ENCODE measurements at regions not wholly inside any gene's neighbourhood (a gene's known extent, or its start where the extent isn't known, plus 50 kb on each side); places are given as distances from the start of the nearest gene placed in this dataset.
"Not testable (repeated sequence)": the region's sequence is repeated elsewhere in the genome, so short reads cannot be mapped to it uniquely, and the experiment has no call there.

GRCh38 chr5:159498630-159499029, 168.3 kb upstream of the IL12B start:
- Histone ChIP-seq H3K27ac (ENCODE audit: low read depth, low read length) (no peak overlapping the region), H4K20me1 (ENCODE audit: insufficient read depth, low read length) (no peaks in the 10 kb centered on the region), H2AFZ (ENCODE audit: low read length) (no peak overlapping the region), H3K36me3 (ENCODE audit: insufficient read depth, low read length) (no peaks in the 10 kb centered on the region), H3K79me2 (ENCODE audit: insufficient read depth, low read length) (no peaks in the 10 kb centered on the region), H3K4me2 (ENCODE audit: insufficient read depth, low read length) (no peak overlapping the region), H3K27me3 (ENCODE audit: insufficient read depth, low read length) (peaks cover 7% of the 10 kb centered on the region), H3K4me3 (ENCODE audit: insufficient read depth, low read length) (no peak overlapping the region), H3K4me1 (ENCODE audit: insufficient read depth, low read length) (no peaks in the 10 kb centered on the region), H3K9me3 (ENCODE audit: low read depth, low read length) (no peaks in the 10 kb centered on the region)
- TF ChIP-seq, protein P1, sequence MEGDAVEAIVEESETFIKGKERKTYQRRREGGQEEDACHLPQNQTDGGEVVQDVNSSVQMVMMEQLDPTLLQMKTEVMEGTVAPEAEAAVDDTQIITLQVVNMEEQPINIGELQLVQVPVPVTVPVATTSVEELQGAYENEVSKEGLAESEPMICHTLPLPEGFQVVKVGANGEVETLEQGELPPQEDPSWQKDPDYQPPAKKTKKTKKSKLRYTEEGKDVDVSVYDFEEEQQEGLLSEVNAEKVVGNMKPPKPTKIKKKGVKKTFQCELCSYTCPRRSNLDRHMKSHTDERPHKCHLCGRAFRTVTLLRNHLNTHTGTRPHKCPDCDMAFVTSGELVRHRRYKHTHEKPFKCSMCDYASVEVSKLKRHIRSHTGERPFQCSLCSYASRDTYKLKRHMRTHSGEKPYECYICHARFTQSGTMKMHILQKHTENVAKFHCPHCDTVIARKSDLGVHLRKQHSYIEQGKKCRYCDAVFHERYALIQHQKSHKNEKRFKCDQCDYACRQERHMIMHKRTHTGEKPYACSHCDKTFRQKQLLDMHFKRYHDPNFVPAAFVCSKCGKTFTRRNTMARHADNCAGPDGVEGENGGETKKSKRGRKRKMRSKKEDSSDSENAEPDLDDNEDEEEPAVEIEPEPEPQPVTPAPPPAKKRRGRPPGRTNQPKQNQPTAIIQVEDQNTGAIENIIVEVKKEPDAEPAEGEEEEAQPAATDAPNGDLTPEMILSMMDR (IDR thresholded peaks at IDR 0.05; ENCODE audit: extremely low read depth, low read depth, low read length), result no peak
- DNase-seq (ENCODE audit: insufficient read length, low spot score, missing footprints), result no peak

DNA sequence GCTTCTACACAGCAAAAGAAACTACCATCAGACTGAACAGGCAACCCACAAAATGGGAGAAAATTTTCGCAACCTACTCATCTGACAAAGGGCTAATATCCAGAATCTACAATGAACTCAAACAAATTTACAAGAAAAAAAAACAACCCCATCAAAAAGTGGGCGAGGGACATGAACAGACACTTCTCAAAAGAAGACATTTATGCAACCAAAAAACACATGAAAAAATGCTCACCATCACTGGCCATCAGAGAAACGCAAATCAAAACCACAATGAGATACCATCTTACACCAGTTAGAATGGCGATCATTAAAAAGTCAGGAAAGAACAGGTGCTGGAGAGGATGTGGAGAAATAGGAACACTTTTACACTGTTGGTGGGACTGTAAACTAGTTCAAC, 171.8 kb upstream of the IL12B start:
- not testable (repeated sequence) for H3K27ac ChIP-seq (ENCODE audit: low read depth, low read length); H4K20me1 ChIP-seq (ENCODE audit: insufficient read depth, low read length); H2AFZ ChIP-seq (ENCODE audit: low read length); H3K36me3 ChIP-seq (ENCODE audit: insufficient read depth, low read length); H3K4me2 ChIP-seq (ENCODE audit: insufficient read depth, low read length); H3K9me3 ChIP-seq (ENCODE audit: low read depth, low read length); H3K79me2 ChIP-seq (ENCODE audit: insufficient read depth, low read length); H3K27me3 ChIP-seq (ENCODE audit: insufficient read depth, low read length); H3K4me3 ChIP-seq (ENCODE audit: insufficient read depth, low read length); DNase-seq (ENCODE audit: insufficient read length, low spot score, missing footprints)
- H3K4me1 ChIP-seq (ENCODE audit: insufficient read depth, low read length), result peaks cover 14% of the 10 kb centered on the region

DNA sequence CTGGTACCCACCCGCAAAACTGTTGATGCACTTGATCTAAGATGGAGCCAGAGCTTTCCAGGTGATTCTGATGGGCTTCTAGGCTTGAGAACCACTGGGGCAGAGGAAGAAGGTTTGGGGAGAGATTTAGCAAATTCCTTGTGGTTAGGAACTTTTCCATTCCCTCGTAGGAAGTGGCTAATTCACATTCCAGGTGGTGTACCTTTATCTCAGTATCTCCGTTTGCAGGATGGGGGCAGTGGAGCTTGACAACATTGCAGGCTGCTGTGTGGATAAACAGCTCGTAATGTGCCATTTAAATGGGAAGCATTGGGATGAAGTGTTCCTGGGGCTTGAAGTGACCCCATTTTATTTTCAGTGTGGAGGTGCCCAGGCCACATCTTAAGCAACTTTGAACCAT, 172.9 kb upstream of the IL12B start:
- Histone ChIP-seq H3K4me1 (ENCODE audit: insufficient read depth, low read length) (peaks cover 14% of the 10 kb centered on the region), H3K27me3 (ENCODE audit: insufficient read depth, low read length) (no peaks in the 10 kb centered on the region), H3K4me2 (ENCODE audit: insufficient read depth, low read length) (no peak overlapping the region), H2AFZ (ENCODE audit: low read length) (no peak overlapping the region), H3K27ac (ENCODE audit: low read depth, low read length) (no peak overlapping the region), H4K20me1 (ENCODE audit: insufficient read depth, low read length) (no peaks in the 10 kb centered on the region), H3K36me3 (ENCODE audit: insufficient read depth, low read length) (no peaks in the 10 kb centered on the region), H3K9me3 (ENCODE audit: low read depth, low read length) (no peaks in the 10 kb centered on the region), H3K79me2 (ENCODE audit: insufficient read depth, low read length) (no peaks in the 10 kb centered on the region), H3K4me3 (ENCODE audit: insufficient read depth, low read length) (no peak overlapping the region)
- DNase-seq (ENCODE audit: insufficient read length, low spot score, missing footprints), result no peak
- TF ChIP-seq, protein P1 (IDR thresholded peaks at IDR 0.05; ENCODE audit: extremely low read depth, low read depth, low read length), result no peak

- no peaks in the 10 kb centered on the region for H3K27me3 ChIP-seq (ENCODE audit: insufficient read depth, low read length)
- H2AFZ ChIP-seq (ENCODE audit: low read length), result no peak overlapping the region
- peaks cover 14% of the 10 kb centered on the region for H3K4me1 ChIP-seq (ENCODE audit: insufficient read depth, low read length)
- peak overlapping the region; percentile 52 for H3K4me2 ChIP-seq (ENCODE audit: insufficient read depth, low read length)
- no peak for DNase-seq (ENCODE audit: insufficient read length, low spot score, missing footprints)
- H3K4me3 ChIP-seq (ENCODE audit: insufficient read depth, low read length), result peak overlapping the region; percentile 4
- H3K79me2 ChIP-seq (ENCODE audit: insufficient read depth, low read length), result no peaks in the 10 kb centered on the region
- H4K20me1 ChIP-seq (ENCODE audit: insufficient read depth, low read length), result no peaks in the 10 kb centered on the region
- H3K36me3 ChIP-seq (ENCODE audit: insufficient read depth, low read length), result no peaks in the 10 kb centered on the region
- H3K27ac ChIP-seq (ENCODE audit: low read depth, low read length), result peak overlapping the region; percentile 41
- no peaks in the 10 kb centered on the region for H3K9me3 ChIP-seq (ENCODE audit: low read depth, low read length)
- TF ChIP-seq, protein P1 (IDR thresholded peaks at IDR 0.05; ENCODE audit: extremely low read depth, low read depth, low read length), result no peak
Observed at GRCh38 chr5:159504106-159504856, 174.0 kb upstream of the IL12B start.

All from osteoblast (primary cell).